NCI-H1417 (cell line): ENCODE measurements at regions not wholly inside any gene's neighbourhood (a gene's known extent, or its start where the extent isn't known, plus 50 kb on each side); places are given as distances from the start of the nearest gene placed in this dataset.
"Not testable (repeated sequence)": the region's sequence is repeated elsewhere in the genome, so short reads cannot be mapped to it uniquely, and the experiment has no call there.

ENCODE experiments used
- DNase-seq, 3 experiments: peaks; one replicate each; lab custom pipeline; 2025; lab: John Stamatoyannopoulos, UW

GRCh38 chr2:116510117-116510671 lies 1304.3 kb upstream of the DDX18 start:
- peak in 2 of 3 experiments; percentile 39 to 81 for DNase-seq

DNA sequence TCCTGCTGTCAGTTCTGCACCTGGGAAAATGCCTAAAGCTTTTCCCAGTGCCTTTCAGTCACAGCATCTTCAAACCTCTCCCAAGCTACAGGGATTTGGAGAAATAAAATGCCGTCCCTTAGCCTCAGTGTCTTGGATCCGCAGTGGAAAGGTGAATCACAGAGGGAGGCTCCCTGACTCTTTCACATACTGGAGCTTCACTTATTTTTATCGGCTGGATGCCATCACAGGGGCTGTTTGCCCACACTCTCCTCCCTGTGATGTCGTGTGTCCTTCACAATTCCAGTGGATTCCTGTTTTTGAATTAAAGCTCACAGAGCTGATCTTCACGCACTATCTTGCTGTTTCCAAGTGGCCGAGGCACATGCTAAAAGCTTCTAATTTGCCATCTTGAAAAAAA lies 1303.1 kb upstream of the DDX18 start:
- DNase-seq: no peak

DNA sequence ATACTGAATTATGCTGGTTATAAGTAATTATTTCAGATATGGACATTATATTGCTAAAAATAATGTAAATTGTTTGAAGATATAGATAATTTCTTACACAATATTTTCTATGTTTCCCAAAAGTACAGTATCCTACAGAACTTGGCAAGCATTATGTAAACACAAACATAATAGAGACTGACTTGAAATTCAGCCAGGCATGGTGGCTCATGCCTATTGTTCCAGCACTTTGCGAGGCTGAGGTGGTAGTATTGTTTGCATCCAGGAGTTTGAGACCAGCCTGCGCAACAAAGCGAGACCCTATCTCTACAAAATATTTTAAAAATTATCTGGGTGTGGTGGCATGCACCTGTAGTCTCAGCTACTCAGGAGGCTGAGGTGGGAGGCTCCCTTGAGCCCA lies 1300.5 kb upstream of the DDX18 start:
- DNase-seq: no peak

DNA sequence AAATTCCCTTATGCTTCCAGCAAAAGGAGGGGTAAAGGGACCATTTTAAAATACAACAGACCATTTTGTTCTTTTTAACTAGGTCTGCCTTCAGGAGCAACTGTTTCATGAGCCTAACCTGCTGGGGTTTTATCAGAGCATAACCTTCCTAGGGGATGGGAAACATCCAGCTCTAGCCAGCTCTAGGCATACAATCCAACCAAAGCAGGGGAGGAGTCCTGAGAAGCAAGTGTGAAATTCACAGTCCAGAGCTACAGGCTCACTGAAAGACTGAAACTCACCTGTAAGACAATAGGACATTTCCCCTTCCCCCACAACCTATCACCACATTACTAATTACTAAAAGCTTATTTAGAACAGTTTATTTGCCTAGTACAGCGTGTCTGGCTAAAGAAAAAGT lies 1296.6 kb upstream of the DDX18 start:
- no peak for DNase-seq

- DNase-seq: no peak
These were observed 1276.7 kb upstream of the DDX18 start for GRCh38 chr2:116537811-116538210.

GRCh38 chr2:116545286-116546068 lies 1269.0 kb upstream of the DDX18 start:
- peak in 1 of 3 experiments; percentile 59 for DNase-seq

- DNase-seq: not testable (repeated sequence)
These were observed 1261.6 kb upstream of the DDX18 start for GRCh38 chr2:116552738-116553419.

GRCh38 chr2:116580209-116580608 lies 1234.3 kb upstream of the DDX18 start:
- DNase-seq: no peak

GRCh38 chr2:116582850-116583249 lies 1231.6 kb upstream of the DDX18 start:
- DNase-seq: no peak

DNA sequence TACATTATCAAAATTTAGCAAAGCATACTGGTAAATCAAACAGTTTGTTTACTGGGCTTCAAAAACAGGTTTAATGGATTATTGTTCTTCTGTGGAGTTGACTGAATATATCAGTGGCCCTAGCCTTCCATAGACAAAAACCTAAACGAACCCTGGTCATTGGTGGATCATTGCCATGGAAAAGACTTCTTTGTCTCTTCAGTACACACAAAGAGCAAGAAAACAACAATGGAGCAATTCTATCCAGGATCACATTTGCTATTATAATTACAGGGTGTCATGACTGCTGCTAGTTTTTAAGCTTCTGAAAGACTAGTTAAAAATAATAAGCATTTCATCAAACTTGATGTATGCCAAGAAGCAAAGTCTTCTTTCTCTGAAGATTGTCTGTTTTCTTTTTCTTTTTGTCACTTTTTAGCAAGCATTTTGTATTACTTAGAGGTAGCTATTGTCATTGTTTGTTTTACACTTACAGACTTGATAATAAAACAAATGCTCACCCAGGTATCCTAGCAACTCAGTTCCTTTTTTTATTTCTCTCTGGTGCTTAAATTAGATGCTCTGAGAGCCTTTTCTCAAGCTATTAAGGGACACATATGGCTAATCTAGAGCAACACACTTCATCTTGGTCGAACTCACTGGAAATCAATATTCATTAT lies 1228.7 kb upstream of the DDX18 start:
- DNase-seq: peak in 2 of 3 experiments; percentile 77 to 96

GRCh38 chr2:116586328-116586689 lies 1228.2 kb upstream of the DDX18 start:
- DNase-seq: peak in 2 of 3 experiments; percentile 77 to 87
